ENCODE measurements at regions not wholly inside any gene's neighbourhood (a gene's known extent, or its start where the extent isn't known, plus 50 kb on each side); places are given as distances from the start of the nearest gene placed in this dataset.

DNA sequence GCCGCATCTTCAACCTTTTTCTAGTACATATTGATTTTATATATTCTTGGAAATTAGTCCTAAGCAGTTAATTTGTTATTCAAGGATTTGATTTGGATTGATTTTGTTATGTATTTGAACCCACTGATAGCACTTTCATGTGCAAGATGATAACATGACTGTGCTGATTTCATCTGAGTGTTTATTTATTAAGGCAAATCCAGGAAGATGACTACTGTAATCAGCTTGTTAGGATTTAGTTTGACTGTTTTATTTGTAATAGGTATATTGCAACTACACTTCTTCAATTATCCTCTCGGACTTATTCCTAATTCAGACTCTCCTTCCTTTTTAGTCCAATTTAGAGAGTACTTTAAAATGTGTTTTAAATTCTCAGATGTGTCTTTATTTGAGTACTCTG lies 75.1 kb upstream of the PRKG1 start:
- no peak for DNase-seq (ENCODE audit: extremely low read depth in 1 of 4, low spot score in 3 of 4)
- in situ Hi-C loops (cut with MboI) (no loop called here), intact Hi-C loops (cut with micrococcal nuclease) (loop anchor here (5.0 kb wide), 1 partner anchor 1008 kb away; no protein-coding TSS in a partner anchor)
- H4K20me1 ChIP-seq (replicated peaks; ENCODE audit: control insufficient read depth, insufficient read depth, low read length) = no peaks in the 10 kb centered on the region
- no peak for ATAC-seq
- ChIA-PET CTCF (ENCODE audit: low intra/inter-chr PET ratio) (no interaction called here), POLR2A (no interaction called here)
- FAIRE-seq = no peak
- TF ChIP-seq KLF10 (CRISPR knock-in tag; IDR thresholded peaks at IDR 0.05) (no peak), PHB2 (IDR thresholded peaks at IDR 0.05; ENCODE audit: low read depth) (no peak), ZNF77 (CRISPR knock-in tag; IDR thresholded peaks at IDR 0.05) (no peak), DNMT1 (IDR thresholded peaks at IDR 0.05) (no peak), RNF2 (IDR thresholded peaks at IDR 0.05) (no peak)
- TF ChIP-seq, protein P1, sequence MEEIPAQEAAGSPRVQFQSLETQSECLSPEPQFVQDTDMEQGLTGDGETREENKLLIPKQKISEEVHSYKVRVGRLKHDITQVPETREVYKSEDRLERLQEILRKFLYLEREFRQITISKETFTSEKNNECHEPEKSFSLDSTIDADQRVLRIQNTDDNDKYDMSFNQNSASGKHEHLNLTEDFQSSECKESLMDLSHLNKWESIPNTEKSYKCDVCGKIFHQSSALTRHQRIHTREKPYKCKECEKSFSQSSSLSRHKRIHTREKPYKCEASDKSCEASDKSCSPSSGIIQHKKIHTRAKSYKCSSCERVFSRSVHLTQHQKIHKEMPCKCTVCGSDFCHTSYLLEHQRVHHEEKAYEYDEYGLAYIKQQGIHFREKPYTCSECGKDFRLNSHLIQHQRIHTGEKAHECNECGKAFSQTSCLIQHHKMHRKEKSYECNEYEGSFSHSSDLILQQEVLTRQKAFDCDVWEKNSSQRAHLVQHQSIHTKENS (CRISPR knock-in tag; IDR thresholded peaks at IDR 0.05) = no peak
- no peaks in the 10 kb centered on the region for H3K79me2 ChIP-seq (ENCODE audit: control insufficient read depth, insufficient read depth, low read length)
- BruUV-seq (replicated peaks) = no TSS peak
- no peaks in the 10 kb centered on the region for H3K36me3 ChIP-seq (ENCODE audit: control insufficient read depth, insufficient read depth, low read length)
- no peaks in the 10 kb centered on the region for H3K4me1 ChIP-seq (replicated peaks in 1 of 2; ENCODE audit: control insufficient read depth in 2 of 2, insufficient read depth in 2 of 2, low read length in 2 of 2)
- H3K4me2 ChIP-seq (ENCODE audit: insufficient read depth, low read length) = no peak overlapping the region
- no peak overlapping the region for H3K27ac ChIP-seq (ENCODE audit: extremely low read depth, low read depth, low read length)
- WGBS (ENCODE audit: insufficient coverage, low coverage, missing lambda C conversion rate) = 0% methylated on average over 2 of the region's 2 CpGs
- H3K9me1 ChIP-seq (ENCODE audit: control insufficient read depth, insufficient read depth, low read length) = no peaks in the 10 kb centered on the region
- H3K9me3 ChIP-seq (replicated peaks; ENCODE audit: control insufficient read depth, insufficient read depth, low read depth, low read length) = no peaks in the 10 kb centered on the region
- H3K27me3 ChIP-seq (ENCODE audit: control insufficient read depth in 2 of 2, insufficient read depth in 2 of 2, low read length in 2 of 2) = no peaks in the 10 kb centered on the region
- no peak overlapping the region for H2AFZ ChIP-seq (ENCODE audit: low read depth, low read length)
- H3K9ac ChIP-seq (ENCODE audit: insufficient read depth in 1 of 2, low read depth in 2 of 2, low read length in 2 of 2) = no peak overlapping the region
- H3K4me3 ChIP-seq = no peak overlapping the region

DNA sequence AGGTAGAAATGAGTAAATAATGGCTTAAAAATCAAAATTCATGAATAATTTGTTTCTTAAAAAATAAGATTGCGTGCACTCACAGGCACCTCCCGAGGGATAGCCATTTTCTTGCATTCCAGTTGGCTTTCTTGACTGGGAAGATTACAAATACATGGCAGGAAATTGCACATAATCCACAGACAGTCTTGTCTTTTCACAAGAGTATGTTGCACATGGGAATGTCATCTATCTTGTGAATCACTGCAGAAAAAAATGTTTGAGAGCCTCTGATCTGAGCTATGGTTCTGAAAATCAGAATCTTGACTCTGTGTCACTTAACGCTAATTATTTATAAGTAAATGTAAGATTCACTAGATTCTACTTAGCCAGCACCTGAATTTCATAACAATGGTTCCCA lies 74.1 kb upstream of the PRKG1 start:
- no peaks in the 10 kb centered on the region for H3K79me2 ChIP-seq (ENCODE audit: control insufficient read depth, insufficient read depth, low read length)
- TF ChIP-seq, protein P2, sequence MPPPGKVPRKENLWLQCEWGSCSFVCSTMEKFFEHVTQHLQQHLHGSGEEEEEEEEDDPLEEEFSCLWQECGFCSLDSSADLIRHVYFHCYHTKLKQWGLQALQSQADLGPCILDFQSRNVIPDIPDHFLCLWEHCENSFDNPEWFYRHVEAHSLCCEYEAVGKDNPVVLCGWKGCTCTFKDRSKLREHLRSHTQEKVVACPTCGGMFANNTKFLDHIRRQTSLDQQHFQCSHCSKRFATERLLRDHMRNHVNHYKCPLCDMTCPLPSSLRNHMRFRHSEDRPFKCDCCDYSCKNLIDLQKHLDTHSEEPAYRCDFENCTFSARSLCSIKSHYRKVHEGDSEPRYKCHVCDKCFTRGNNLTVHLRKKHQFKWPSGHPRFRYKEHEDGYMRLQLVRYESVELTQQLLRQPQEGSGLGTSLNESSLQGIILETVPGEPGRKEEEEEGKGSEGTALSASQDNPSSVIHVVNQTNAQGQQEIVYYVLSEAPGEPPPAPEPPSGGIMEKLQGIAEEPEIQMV (tag; conservative IDR thresholded peaks at IDR 0.05; ENCODE audit: low read depth) = no peak
- TF ChIP-seq MYBL2 (IDR thresholded peaks at IDR 0.05; ENCODE audit: low read depth) = no peak
- no peak for TF ChIP-seq MYBL2 (CRISPR knock-in tag; IDR thresholded peaks at IDR 0.05; ENCODE audit: borderline replicate concordance)
- intact Hi-C loops (cut with micrococcal nuclease) = loop anchor here (10.0 kb wide), 2 partner anchors 965 to 1785 kb away; no protein-coding TSS in a partner anchor
- H3K9ac ChIP-seq (ENCODE audit: insufficient read depth in 1 of 2, low read depth in 2 of 2, low read length in 2 of 2) = no peak overlapping the region
- no peaks in the 10 kb centered on the region for H4K20me1 ChIP-seq (replicated peaks; ENCODE audit: control insufficient read depth, insufficient read depth, low read length)
- H3K4me1 ChIP-seq (replicated peaks in 1 of 2; ENCODE audit: control insufficient read depth in 2 of 2, insufficient read depth in 2 of 2, low read length in 2 of 2) = no peaks in the 10 kb centered on the region
- no peak overlapping the region for H3K4me2 ChIP-seq (ENCODE audit: insufficient read depth, low read length)
- H3K27me3 ChIP-seq (ENCODE audit: control insufficient read depth in 2 of 2, insufficient read depth in 2 of 2, low read length in 2 of 2) = no peaks in the 10 kb centered on the region
- in situ Hi-C loops (cut with MboI) = loop anchor here (25.0 kb wide), 1 partner anchor 1212 kb away; no protein-coding TSS in a partner anchor
- no peaks in the 10 kb centered on the region for H3K9me1 ChIP-seq (ENCODE audit: control insufficient read depth, insufficient read depth, low read length)
- H3K36me3 ChIP-seq (ENCODE audit: control insufficient read depth, insufficient read depth, low read length) = no peaks in the 10 kb centered on the region
- DNase-seq (ENCODE audit: extremely low read depth in 1 of 4, low spot score in 3 of 4) (no peak), ATAC-seq (no peak), FAIRE-seq (no peak)
- POLR2A ChIA-PET = no interaction called here
- CTCF ChIA-PET (ENCODE audit: low intra/inter-chr PET ratio) = interaction anchor here (3.1 kb wide), 1 partner anchor 1215 kb away, joined by 9 read pairs; no protein-coding TSS in a partner anchor
- no TSS peak for BruUV-seq (replicated peaks)
- H3K4me3 ChIP-seq = no peak overlapping the region
- no peak overlapping the region for H2AFZ ChIP-seq (ENCODE audit: low read depth, low read length)
- no peaks in the 10 kb centered on the region for H3K9me3 ChIP-seq (replicated peaks; ENCODE audit: control insufficient read depth, insufficient read depth, low read depth, low read length)
- 0% methylated on average over 3 of the region's 3 CpGs for WGBS (ENCODE audit: insufficient coverage, low coverage, missing lambda C conversion rate)
- H3K27ac ChIP-seq (ENCODE audit: extremely low read depth, low read depth, low read length) = no peak overlapping the region
